Ovary (tissue), 3 donors: ENCODE measurements at regions not wholly inside any gene's neighbourhood (a gene's known extent, or its start where the extent isn't known, plus 50 kb on each side); places are given as distances from the start of the nearest gene placed in this dataset.
"Not testable (repeated sequence)": the region's sequence is repeated elsewhere in the genome, so short reads cannot be mapped to it uniquely, and the experiment has no call there.

Source experiments
- POLR2A ChIP-seq: fragments of 450-650 bp; IDR thresholded peaks from one replicate; pipeline ENCODE4 v1.6.1; 2017; ENCODE audit warnings: antibody characterized with exemption, mild to moderate bottlenecking, moderate library complexity
- TF ChIP-seq, protein P1 (sequence below), 3 donors: fragments of 450-650 bp in 2 of 3; fragments of 200-600 bp in 1 of 3; IDR thresholded peaks; one replicate each; pipeline versions ENCODE4 v1.5.1 to v1.8.0; 2016 to 2022; ENCODE audit warnings: antibody characterized with exemption in 3 of 3, mild to moderate bottlenecking in 1 of 3
- donor health status: DM: no; HTN: no; CAD: no.

DNA sequence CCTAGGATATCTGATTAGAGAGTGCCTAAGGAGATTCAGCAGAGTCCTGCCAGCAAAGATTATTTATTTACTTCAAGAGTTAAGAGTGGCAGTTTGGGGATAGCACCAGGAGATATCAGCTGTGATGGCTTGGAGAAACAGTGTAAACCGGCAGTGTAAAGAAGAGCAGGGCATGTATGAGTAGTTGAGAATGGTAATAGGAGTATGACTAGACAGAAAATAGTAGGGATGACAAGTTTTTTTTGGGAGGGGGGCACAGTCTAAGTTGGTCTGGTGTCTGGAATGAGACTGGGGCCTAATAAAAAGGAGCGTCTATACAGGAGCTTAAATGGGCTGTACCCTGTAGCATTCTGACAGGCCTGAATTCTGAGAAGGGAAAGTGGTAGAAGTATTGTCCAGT is 181.8 kb upstream of the TRPC7 start:
- TF ChIP-seq, protein P1, sequence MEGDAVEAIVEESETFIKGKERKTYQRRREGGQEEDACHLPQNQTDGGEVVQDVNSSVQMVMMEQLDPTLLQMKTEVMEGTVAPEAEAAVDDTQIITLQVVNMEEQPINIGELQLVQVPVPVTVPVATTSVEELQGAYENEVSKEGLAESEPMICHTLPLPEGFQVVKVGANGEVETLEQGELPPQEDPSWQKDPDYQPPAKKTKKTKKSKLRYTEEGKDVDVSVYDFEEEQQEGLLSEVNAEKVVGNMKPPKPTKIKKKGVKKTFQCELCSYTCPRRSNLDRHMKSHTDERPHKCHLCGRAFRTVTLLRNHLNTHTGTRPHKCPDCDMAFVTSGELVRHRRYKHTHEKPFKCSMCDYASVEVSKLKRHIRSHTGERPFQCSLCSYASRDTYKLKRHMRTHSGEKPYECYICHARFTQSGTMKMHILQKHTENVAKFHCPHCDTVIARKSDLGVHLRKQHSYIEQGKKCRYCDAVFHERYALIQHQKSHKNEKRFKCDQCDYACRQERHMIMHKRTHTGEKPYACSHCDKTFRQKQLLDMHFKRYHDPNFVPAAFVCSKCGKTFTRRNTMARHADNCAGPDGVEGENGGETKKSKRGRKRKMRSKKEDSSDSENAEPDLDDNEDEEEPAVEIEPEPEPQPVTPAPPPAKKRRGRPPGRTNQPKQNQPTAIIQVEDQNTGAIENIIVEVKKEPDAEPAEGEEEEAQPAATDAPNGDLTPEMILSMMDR (IDR thresholded peaks at IDR 0.05), result not testable (repeated sequence)
- not testable (repeated sequence) for TF ChIP-seq POLR2A
